NCI-H510A (cell line): ENCODE measurements at regions not wholly inside any gene's neighbourhood (a gene's known extent, or its start where the extent isn't known, plus 50 kb on each side); places are given as distances from the start of the nearest gene placed in this dataset.

ENCODE experiments used
- DNase-seq: peaks from one replicate; lab custom pipeline; 2025; lab: John Stamatoyannopoulos, UW

DNA sequence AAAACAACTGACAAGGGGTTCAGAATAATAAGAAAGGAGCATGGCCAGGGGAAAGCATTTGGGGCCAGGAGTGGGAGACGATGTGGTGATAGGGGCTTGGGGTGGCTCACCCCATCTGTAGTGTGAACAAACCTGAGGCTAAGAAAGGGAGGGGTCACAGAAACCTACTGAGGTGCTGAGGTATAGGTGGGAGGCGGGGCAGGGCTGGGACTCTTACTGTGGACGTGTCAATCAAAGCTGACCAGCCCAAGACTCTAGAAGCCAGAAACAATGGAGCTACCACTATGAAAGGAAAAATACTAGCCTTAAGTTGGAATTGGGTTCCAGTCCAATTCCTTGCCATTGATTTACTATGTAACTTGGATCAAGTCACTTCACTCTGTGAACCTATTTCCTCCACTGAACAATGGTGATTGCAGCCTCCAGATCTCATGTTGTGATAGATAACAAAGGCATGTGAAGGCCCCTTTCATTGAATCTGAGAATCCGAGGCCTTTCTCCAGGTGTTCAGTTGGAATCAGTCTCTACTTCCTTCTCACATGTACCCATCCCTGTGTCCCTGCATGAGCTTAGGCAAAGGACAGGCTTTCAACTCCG lies 260.9 kb upstream of the HES1 start:
- DNase-seq: no peak

DNA sequence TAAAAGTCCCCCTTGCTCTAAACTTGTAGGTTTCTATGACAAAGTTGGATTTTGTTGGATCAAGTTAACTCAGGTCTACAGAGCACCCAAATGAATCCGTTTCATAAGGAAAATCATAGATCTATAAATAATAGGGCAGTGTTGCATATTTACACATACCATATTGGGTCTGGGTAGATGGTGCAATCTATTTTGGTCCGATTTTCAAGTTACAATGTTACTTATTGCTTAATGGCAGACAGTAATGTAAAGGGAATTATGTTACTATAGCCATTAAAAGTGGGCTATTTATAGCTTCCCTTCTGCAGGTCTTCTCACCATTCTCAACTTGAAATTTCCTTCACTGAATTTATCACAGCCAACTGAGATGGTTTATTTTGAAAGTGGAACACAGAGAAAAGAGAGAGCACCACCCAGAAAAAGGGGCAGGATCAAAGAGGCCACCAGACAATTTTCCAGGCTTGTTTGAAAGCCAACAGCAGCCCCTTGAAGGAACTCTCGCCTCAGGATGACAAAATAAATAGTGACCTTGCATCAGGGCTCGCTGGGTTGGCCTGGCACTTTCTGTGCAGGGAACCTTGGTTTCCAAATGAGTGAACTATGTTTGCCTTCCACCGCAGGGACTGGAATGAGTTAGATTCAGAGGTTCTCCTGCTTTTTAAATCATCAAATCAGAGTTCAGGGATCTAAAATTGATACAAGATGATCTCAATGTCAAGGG lies 260.2 kb upstream of the HES1 start:
- no peak for DNase-seq

DNA sequence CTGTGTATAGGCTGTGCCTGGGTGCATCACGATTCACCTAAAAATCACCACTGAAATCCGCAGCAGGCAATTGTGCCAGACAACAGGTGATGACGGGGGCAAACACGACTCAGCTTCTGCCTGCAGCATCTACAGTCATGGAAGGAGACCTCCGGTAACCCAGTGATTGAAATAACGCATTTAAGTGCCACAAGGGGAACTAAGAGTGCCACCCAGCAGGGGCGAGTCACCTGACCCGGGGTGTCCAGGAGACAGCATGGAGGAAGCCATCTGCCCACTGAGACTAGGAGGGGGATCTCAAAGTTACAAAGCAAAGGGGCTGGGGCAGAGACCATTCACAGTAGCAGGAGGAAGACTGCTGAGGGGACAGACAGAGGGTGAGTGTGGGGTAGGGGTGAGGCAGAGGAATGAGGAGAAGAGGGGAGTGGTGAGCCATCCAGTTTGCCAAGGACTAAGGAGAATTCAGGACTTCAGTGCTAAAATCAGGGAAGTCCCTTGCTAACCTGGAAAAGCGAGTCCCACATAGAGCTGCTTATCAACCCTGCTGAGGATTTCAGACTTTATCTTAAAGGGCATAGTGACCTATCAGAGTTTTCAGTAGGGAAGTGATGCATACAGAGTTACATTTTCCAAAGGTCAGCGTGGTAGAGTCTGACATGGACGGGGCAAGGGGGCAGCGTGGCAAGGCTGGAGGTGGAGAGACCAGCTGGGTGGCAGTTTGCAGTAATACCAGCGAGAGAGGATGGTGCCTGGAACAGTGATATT lies 256.7 kb upstream of the HES1 start:
- DNase-seq: no peak

DNA sequence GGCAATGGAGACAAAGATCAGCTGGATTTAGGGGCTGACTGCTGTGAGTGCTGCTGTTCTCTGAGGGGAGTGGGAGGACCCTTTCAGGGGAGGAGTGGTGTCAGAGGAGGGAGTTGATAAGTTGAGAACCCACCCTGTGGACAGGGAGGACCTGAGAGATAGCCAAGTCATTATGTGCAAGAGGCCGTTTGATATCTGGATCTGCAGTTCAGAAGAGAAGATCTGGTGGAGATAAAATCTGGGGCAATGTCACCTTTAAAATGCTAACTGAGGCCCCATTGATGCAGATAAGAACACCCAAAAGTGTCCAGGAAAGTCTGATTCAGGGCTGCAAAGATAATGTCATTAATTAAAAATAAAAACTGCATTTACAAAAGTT lies 256.1 kb upstream of the HES1 start:
- no peak for DNase-seq

DNA sequence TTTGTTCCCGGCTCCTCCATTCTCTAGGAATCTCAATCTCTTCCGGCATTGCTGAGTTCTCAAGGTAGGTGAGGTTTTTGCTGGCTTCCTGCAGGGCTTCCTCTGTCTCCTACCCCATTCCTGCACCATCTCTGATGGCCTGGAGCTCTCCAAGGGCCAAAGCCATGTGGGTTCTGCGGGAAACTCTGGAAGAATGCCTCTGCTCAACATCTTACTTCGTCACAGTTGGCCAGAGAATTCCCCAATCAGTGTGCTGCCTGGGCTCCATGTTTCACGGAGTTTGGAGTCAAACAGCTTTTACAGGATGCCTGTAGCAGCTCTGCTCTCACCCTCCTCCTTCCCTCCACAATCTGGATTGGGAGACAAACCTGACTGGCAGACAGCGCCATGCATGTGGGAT lies 253.9 kb upstream of the HES1 start:
- no peak for DNase-seq

DNA sequence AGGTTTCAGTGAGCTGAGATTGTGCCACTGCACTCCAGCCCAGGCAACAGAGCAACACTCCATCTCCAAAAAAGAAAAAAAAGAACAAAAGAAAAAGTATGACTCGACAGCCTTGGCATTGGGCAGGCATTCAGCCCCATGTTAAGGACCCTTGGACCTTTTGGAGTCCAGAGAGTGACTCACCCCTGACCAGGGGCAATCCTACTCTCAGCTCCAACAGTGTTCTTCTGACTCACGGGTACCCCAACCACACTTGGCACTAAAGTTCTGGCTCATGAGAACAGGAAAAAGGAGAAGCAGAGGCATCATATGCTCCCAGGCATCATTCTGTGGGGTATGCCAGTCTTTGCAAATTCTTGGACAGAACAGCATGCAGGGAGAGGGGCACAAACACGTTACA lies 252.4 kb upstream of the HES1 start:
- DNase-seq: no peak

DNA sequence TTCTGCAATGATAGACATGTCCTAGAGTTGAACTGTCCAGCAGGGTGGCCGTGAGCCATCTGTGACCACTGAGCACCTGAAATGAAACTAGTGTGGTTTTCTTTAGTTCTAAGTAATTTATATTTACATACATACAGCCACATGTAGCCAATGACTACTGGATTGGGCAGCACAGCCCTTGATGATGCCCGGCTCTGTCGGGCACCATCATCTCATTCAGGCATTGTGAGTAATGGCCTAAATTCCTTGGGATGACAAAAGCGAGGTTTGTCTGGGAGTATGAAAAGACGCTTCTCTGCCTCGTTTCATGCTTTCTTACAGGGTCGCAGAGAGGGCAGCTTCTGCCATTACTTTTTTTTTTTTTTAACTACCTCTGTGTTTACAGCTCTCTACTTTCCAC lies 251.9 kb upstream of the HES1 start:
- DNase-seq: no peak

DNA sequence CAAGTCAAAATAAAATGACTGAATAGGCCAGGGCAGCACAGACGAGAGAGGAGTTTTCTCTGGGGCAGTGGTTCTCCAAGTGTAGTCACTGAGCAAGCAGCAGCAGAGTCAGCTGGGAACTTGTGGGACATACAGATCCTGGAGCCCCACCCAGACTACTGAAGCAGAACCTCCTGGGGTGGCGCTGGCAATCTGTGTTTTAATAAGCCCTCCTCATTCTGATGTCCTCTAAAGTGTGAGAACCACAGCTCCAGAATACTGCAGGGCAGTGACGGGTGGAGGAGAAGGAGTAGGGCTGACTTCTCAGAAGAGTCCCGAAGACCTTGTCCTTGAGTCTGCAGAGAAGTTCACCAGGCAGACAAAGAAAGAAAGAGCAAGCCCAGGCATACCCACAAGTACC lies 251.3 kb upstream of the HES1 start:
- DNase-seq: no peak

DNA sequence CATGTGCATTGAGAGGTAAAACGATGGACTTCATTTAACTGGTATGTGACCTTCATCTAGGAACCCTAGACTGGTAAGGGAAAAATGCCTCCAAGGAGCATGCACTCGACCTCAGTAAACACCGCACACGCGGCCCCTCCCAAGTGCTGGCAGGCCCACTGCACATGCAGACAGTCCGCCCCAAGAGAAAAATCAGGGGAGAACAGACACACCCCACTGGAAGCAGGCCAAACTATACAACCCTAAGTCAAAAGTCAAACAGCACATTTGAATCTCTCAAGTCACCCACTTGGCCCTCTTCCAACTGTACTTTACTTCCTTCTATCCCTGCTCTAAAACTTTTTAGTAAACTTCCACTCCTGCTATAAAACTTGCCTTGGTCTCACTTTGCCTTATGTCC lies 250.1 kb upstream of the HES1 start:
- no peak for DNase-seq

DNA sequence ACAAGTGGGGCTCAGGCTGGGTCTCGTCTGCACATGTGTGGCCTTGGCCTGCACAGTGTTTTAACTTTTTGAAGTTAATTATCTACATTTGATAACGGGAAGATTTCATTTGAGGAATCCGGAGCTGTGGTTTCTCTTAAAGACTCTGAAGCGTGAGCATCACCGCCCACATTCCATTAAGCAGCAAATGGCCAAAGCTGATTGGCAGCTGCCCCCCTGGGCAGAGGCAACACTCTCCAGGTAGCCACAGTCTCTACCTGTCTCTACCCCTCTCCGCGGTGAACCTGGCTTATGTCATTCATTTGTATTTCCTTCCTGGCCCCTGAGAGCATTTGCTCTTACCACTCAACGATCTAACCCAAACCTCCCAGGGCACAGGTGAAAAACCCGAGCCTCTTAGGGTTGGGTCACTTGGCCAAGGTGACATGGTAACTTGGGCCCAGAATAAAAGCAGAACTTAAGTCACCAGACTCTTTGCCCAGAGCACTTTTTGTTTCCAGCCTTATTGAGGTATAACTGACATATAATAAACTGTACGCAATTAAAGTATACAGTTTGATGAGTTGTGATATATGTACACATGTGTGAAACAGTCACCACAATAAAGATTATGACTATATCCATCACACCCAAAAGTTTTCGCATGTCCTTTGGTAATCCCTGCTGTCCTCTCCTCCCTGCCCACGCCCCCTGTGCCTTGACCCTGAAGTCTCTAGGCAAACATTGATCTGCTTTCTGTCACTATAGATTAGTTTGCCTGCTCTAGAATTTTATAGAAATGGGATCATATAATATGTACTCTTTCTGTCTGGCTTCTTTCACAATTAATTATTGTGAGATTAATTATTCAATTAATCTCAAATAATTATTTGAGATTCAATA lies 245.7 kb upstream of the HES1 start:
- DNase-seq: no peak

DNA sequence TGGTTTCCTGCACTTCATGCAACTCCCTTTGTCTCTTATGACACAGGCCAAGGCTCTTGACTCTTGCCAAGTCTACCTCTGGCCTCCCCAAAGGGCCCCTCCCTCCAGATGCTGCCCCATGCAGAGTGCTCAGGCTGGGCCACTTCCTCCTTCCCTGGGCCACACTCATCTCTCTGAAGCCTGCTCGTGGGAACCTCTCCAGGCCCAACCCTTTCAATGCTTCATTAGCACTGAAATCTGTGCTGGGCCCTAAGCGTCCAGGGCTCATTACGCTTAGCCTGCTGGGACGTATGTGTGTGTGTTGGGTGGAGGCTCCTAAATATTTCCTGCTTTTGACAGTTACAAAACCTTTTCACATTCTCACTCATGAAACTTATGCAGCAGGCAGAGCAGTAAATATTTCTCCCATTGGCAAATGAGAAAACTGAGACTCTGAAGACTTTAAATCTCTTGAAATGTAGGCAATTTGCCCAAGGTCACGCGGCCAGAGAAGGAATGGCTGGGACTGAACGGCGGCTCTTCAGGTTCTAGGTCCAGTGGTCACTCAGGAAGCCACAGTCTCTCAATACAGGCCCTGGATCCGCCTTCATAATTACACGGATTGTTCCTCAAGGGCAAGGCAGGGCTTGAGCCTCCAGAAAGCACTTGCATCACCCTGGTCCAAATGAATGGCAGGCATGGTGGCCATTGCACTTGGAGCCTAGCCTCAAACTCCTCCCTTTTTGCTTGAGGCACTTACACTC lies 241.7 kb upstream of the HES1 start:
- no peak for DNase-seq

DNA sequence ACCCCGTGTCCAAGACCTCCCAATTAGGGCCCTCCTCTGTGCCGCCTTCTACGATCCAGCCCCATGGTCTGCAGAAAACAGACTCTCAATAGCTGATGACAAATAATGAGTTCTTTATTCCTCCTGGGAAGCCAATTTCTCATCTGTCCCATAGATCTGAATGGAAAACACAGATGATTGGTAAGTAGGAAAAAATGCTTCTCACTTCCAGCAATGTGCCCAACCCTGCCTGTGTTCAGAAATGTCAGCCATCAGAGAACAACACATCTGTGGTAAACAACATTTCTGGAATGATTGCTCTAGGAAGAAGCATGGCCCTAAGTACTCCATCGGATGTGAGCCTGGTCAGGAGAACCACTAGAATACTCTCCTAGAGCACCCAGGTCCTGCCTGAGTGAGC lies 240.5 kb upstream of the HES1 start:
- DNase-seq: no peak

DNA sequence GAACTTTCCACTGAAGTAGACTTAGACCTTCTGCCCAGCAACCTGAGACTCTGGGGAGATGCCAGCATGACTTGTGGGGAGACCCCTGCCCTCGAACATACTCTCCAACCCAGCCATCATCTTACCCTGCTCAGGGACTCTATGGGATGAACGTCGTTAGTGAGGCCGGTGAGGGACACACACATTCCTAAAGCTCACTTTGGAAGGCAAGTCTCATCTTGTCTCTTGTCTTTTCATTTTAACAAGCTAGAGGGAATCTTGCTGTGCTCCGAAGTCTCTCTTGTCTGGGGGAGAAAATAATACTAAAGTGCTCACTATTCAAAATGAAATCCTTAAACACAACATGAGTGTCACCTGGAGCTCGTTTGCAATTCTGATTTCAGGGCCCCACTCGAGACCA lies 239.5 kb upstream of the HES1 start:
- no peak for DNase-seq

DNA sequence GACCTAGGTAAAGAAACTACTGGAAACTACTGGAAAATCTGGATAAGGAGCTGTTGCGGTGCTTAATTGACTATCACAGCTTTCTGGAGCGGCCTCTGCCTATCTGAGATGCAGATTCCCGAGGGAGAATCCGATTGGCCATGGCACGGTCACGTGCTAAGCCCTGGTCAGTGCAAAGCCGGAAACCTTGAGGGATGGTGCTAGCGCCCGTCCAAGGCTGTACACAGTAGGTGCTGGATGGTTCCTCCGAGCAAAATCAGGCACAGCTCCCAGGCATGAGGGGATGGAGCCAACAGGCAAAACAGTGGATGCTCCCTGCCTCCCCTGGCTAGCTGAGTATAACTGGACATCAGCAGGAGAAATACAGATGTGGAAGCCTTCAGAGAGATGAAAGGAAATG lies 238.7 kb upstream of the HES1 start:
- DNase-seq: no peak

DNA sequence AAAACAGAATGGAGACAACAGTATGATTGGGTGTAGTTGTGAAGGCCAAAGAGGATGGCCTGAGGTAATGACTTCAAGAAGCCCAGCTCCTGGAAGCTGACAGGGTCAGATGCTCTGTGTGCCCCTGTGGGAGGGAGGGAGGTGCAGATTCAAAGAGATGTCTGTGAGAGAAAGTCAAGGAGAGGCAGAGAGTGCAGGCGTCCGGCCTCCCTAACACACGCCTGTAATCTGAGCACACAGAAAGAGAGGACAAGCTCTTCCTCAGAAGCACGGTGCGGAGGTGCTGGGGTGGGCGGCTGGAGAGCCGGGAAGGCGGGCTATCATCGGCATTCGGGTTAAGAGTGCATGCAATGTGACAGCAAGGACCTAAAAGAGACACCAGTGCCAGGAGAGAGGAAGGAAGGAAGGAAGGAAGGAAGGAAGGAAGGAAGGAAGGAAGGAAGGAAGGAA lies 238.2 kb upstream of the HES1 start:
- DNase-seq: no peak

DNA sequence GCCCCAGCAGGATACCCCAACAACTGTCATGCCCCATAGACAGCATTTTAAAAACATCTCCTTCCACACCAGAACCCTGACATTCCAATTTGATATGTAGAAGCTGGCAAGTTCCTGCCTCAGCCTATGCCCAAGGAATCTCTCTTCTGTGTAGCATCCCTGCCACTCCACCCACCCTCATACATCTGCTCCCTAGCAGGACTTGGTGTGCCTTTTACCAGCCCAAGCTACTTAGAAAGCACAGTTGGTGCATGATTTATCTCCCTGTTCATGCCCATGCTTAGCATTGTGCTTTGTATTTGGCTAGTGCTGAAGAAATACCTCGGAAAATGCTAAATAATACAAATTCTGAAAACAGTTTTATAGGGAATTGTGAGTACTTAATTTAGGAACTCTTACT lies 236.9 kb upstream of the HES1 start:
- DNase-seq: no peak

DNA sequence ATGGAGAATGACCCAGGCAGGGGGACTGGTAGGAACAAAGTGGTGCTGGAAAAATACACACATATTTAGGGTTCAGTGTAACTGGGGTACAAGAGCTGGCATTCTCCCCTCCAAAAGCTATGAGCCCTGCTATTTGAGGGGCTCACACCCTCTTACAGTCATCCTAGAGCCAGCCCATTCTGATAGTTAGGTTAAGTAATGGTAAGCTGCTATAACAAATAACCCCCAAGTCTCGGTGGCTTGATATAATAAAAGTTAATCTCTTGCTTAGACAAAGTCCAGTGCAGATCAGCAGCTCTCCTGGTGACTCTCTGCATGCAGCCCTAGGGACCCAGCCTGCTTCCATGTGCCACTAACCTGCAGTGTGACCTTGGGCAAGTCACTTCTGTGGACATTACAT lies 234.9 kb upstream of the HES1 start:
- no peak for DNase-seq

DNA sequence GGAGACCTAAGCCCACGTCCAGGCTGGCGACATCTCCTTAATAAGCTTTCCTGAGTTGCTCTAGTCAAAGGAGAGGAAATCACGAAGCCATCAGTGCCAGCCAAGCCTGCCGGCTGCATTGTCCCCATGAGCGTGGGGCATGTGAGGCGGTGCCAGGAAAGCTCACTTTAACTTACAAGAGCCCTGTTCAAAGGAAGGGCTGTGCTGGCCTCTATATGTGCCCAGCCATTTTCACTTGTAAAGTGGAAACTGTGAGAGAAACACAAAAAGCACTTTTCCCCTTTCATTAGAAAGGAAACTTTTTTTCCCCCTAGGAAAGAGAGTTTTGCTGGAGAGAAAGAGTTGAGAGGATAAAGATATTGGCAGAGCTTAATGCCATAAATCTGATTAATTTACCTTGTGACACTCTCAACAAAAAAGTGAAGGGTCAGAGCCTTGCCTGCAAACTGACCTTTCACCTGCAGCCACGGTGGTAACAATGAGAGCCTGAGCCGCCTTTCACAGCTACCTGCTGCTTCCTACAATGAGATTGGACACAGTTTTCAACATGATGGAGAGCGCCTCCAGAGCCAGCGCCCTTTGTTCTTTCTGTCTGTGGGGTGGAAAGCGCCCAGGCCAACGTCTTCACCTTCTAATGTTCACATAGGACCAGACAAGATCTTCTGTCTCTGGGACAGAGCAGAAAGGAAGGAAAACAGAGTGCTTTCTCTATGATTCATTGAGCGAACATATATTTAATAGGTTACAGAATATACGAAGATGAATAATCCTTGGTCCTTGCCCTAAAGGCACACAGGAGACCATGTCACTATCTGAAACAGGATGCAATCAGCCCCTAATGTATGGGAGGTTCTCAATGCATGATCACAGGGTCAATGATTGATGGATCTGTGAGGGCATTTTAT lies 233.1 kb upstream of the HES1 start:
- DNase-seq: no peak

DNA sequence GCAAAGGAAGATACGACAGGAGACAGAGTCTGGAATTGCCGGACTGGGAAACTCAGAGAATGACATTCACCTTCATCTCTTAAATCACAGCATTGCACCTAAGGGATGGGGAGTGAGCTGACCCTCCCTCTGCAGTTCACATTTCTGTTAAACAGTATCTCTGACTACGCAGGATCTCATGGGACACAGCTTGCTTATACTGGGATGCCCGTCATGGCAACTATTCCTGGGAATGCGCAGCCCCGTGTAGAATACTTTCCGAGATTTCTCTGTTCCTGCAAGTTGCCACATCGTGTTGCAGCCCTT lies 232.5 kb upstream of the HES1 start:
- DNase-seq: no peak

DNA sequence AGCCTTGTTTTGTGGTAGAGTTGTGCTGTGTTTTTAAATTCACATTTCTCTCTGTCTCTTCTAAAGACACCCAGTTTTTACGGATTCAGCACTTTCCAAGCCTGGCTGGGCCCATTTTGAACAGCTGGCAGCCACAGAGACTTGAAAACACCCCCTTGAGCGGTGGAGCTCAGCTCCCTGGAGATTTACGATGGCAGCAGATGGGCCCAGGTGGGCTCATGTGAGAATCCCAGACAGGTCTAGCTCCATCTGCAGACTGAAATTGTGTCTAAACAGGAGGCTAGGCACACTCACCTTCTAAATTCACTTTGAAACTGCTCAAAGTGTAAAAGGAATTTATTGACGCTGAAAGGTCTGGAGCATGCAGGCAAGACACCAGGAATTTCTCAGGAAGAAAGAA lies 232.0 kb upstream of the HES1 start:
- no peak for DNase-seq
